ENCODE measurements at regions not wholly inside any gene's neighbourhood (a gene's known extent, or its start where the extent isn't known, plus 50 kb on each side); places are given as distances from the start of the nearest gene placed in this dataset.

GRCh38 chr2:118498943-118499342 lies 348.5 kb downstream of the EN1 start:
- H2BK15ac ChIP-seq (ENCODE audit: low read depth, poor library complexity, severe bottlenecking), result no peak overlapping the region
- H2BK5ac ChIP-seq (ENCODE audit: low read depth, low read length, poor library complexity, severe bottlenecking), result no peak overlapping the region
- H3K9ac ChIP-seq (ENCODE audit: low read length), result no peak overlapping the region
- H3K27me3 ChIP-seq (ENCODE audit: control insufficient read depth in 1 of 2, insufficient read depth in 1 of 2, low read length in 2 of 2), result peaks cover 0 to 7% of the 10 kb centered on the region in 2 experiments
- no peak for DNase-seq
- H3K14ac ChIP-seq (ENCODE audit: low read length in 2 of 2), result no peak overlapping the region
- H3K9me3 ChIP-seq (ENCODE audit: control insufficient read depth, low read length), result no peaks in the 10 kb centered on the region
- H3K4ac ChIP-seq (ENCODE audit: low read depth in 1 of 2, low read length in 2 of 2), result no peak overlapping the region
- no peak overlapping the region for H2BK12ac ChIP-seq (ENCODE audit: low read length in 2 of 2)
- no peak overlapping the region for H3K27ac ChIP-seq (ENCODE audit: low read length, poor library complexity, severe bottlenecking)
- H3K4me1 ChIP-seq (ENCODE audit: control insufficient read depth, insufficient read depth, low read depth, low read length), result no peaks in the 10 kb centered on the region
- H4K8ac ChIP-seq (ENCODE audit: low read length), result no peak overlapping the region
- H3K18ac ChIP-seq (ENCODE audit: low read depth in 1 of 2, low read length in 2 of 2), result no peak overlapping the region
- H3K23ac ChIP-seq (ENCODE audit: low read length in 2 of 2), result no peak overlapping the region
- H3K4me3 ChIP-seq (ENCODE audit: insufficient read depth in 1 of 2, low read depth in 1 of 2, low read length in 2 of 2), result no peak overlapping the region
- no peaks in the 10 kb centered on the region for H3K36me3 ChIP-seq (ENCODE audit: control insufficient read depth in 1 of 2, insufficient read depth in 2 of 2, low read depth in 1 of 2, low read length in 2 of 2)
- no peak overlapping the region for H3K4me2 ChIP-seq (ENCODE audit: low read length, poor library complexity, severe bottlenecking)
- H2BK120ac ChIP-seq (ENCODE audit: low read depth, low read length), result no peak overlapping the region
- no peak overlapping the region for H2AFZ ChIP-seq (ENCODE audit: low read depth, low read length)
- no peak overlapping the region for H2AK5ac ChIP-seq (ENCODE audit: low read length, severe bottlenecking)
- no peaks in the 10 kb centered on the region for H3K79me1 ChIP-seq (replicated peaks; ENCODE audit: low read length, poor library complexity, severe bottlenecking)
- no peak overlapping the region for H4K91ac ChIP-seq (ENCODE audit: low read length)

- no peak overlapping the region for H4K8ac ChIP-seq (ENCODE audit: low read length)
- WGBS, result 82% methylated on average over 6 of the region's 7 CpGs
These were observed 350.4 kb downstream of the EN1 start for GRCh38 chr2:118496870-118497611.

GRCh38 chr2:118496467-118496866 lies 351.0 kb downstream of the EN1 start:
- Histone ChIP-seq H2BK120ac (ENCODE audit: low read depth, low read length) (no peak overlapping the region), H3K4me1 (ENCODE audit: control insufficient read depth, insufficient read depth, low read depth, low read length) (no peaks in the 10 kb centered on the region), H3K4me2 (ENCODE audit: low read length, poor library complexity, severe bottlenecking) (no peak overlapping the region), H3K9me3 (ENCODE audit: control insufficient read depth, low read length) (peaks cover 8% of the 10 kb centered on the region), H3K27ac (ENCODE audit: low read length, poor library complexity, severe bottlenecking) (no peak overlapping the region), H2BK5ac (ENCODE audit: low read depth, low read length, poor library complexity, severe bottlenecking) (no peak overlapping the region), H3K4ac (ENCODE audit: low read depth in 1 of 2, low read length in 2 of 2) (no peak overlapping the region), H2BK12ac (ENCODE audit: low read length in 2 of 2) (no peak overlapping the region), H3K14ac (ENCODE audit: low read length in 2 of 2) (no peak overlapping the region), H4K8ac (ENCODE audit: low read length) (no peak overlapping the region), H3K79me1 (replicated peaks; ENCODE audit: low read length, poor library complexity, severe bottlenecking) (no peaks in the 10 kb centered on the region), H3K27me3 (ENCODE audit: control insufficient read depth in 1 of 2, insufficient read depth in 1 of 2, low read length in 2 of 2) (peaks cover 0 to 4% of the 10 kb centered on the region in 2 experiments), H3K9ac (ENCODE audit: low read length) (no peak overlapping the region), H3K23ac (ENCODE audit: low read length in 2 of 2) (no peak overlapping the region), H3K18ac (ENCODE audit: low read depth in 1 of 2, low read length in 2 of 2) (no peak overlapping the region), H3K4me3 (ENCODE audit: insufficient read depth in 1 of 2, low read depth in 1 of 2, low read length in 2 of 2) (no peak overlapping the region), H2AK5ac (ENCODE audit: low read length, severe bottlenecking) (no peak overlapping the region), H2AFZ (ENCODE audit: low read depth, low read length) (no peak overlapping the region), H4K91ac (ENCODE audit: low read length) (no peak overlapping the region), H2BK15ac (ENCODE audit: low read depth, poor library complexity, severe bottlenecking) (no peak overlapping the region), H3K36me3 (ENCODE audit: control insufficient read depth in 1 of 2, insufficient read depth in 2 of 2, low read depth in 1 of 2, low read length in 2 of 2) (no peaks in the 10 kb centered on the region)
- DNase-seq, result no peak
- 85% methylated on average over 5 of the region's 5 CpGs for WGBS

More at GRCh38 chr2:118496870-118497611, 350.4 kb downstream of the EN1 start:
- H3K18ac ChIP-seq (ENCODE audit: low read depth in 1 of 2, low read length in 2 of 2), result no peak overlapping the region
- H3K27me3 ChIP-seq (ENCODE audit: control insufficient read depth in 1 of 2, insufficient read depth in 1 of 2, low read length in 2 of 2), result peaks cover 0 to 4% of the 10 kb centered on the region in 2 experiments
- H3K4me3 ChIP-seq (ENCODE audit: insufficient read depth in 1 of 2, low read depth in 1 of 2, low read length in 2 of 2), result no peak overlapping the region
- H3K23ac ChIP-seq (ENCODE audit: low read length in 2 of 2), result no peak overlapping the region
- H2AFZ ChIP-seq (ENCODE audit: low read depth, low read length), result no peak overlapping the region
- H3K14ac ChIP-seq (ENCODE audit: low read length in 2 of 2), result no peak overlapping the region
- H2BK120ac ChIP-seq (ENCODE audit: low read depth, low read length), result no peak overlapping the region
- no peak overlapping the region for H3K27ac ChIP-seq (ENCODE audit: low read length, poor library complexity, severe bottlenecking)
- no peak overlapping the region for H3K9ac ChIP-seq (ENCODE audit: low read length)
- H3K4me2 ChIP-seq (ENCODE audit: low read length, poor library complexity, severe bottlenecking), result no peak overlapping the region
- no peak overlapping the region for H2BK12ac ChIP-seq (ENCODE audit: low read length in 2 of 2)
- H2BK15ac ChIP-seq (ENCODE audit: low read depth, poor library complexity, severe bottlenecking), result no peak overlapping the region
- no peaks in the 10 kb centered on the region for H3K79me1 ChIP-seq (replicated peaks; ENCODE audit: low read length, poor library complexity, severe bottlenecking)
- H3K4ac ChIP-seq (ENCODE audit: low read depth in 1 of 2, low read length in 2 of 2), result no peak overlapping the region
- no peaks in the 10 kb centered on the region for H3K4me1 ChIP-seq (ENCODE audit: control insufficient read depth, insufficient read depth, low read depth, low read length)
- no peak for DNase-seq
- H3K9me3 ChIP-seq (ENCODE audit: control insufficient read depth, low read length), result peaks cover 2% of the 10 kb centered on the region
- H2AK5ac ChIP-seq (ENCODE audit: low read length, severe bottlenecking), result no peak overlapping the region
- no peak overlapping the region for H4K91ac ChIP-seq (ENCODE audit: low read length)
- no peak overlapping the region for H2BK5ac ChIP-seq (ENCODE audit: low read depth, low read length, poor library complexity, severe bottlenecking)
- H3K36me3 ChIP-seq (ENCODE audit: control insufficient read depth in 1 of 2, insufficient read depth in 2 of 2, low read depth in 1 of 2, low read length in 2 of 2), result no peaks in the 10 kb centered on the region

- Histone ChIP-seq H4K91ac (ENCODE audit: low read length) (no peak overlapping the region), H3K27me3 (ENCODE audit: control insufficient read depth in 1 of 2, insufficient read depth in 1 of 2, low read length in 2 of 2) (peaks cover 0 to 9% of the 10 kb centered on the region in 2 experiments), H2BK12ac (ENCODE audit: low read length in 2 of 2) (no peak overlapping the region), H2AFZ (ENCODE audit: low read depth, low read length) (no peak overlapping the region), H2BK15ac (ENCODE audit: low read depth, poor library complexity, severe bottlenecking) (no peak overlapping the region), H3K23ac (ENCODE audit: low read length in 2 of 2) (no peak overlapping the region), H2BK120ac (ENCODE audit: low read depth, low read length) (no peak overlapping the region), H3K14ac (ENCODE audit: low read length in 2 of 2) (no peak overlapping the region), H3K9me3 (ENCODE audit: control insufficient read depth, low read length) (peaks cover 8% of the 10 kb centered on the region), H3K4ac (ENCODE audit: low read depth in 1 of 2, low read length in 2 of 2) (no peak overlapping the region), H3K27ac (ENCODE audit: low read length, poor library complexity, severe bottlenecking) (no peak overlapping the region), H3K4me3 (ENCODE audit: insufficient read depth in 1 of 2, low read depth in 1 of 2, low read length in 2 of 2) (no peak overlapping the region), H2AK5ac (ENCODE audit: low read length, severe bottlenecking) (no peak overlapping the region), H4K8ac (ENCODE audit: low read length) (no peak overlapping the region), H3K4me1 (ENCODE audit: control insufficient read depth, insufficient read depth, low read depth, low read length) (no peaks in the 10 kb centered on the region), H3K4me2 (ENCODE audit: low read length, poor library complexity, severe bottlenecking) (no peak overlapping the region), H2BK5ac (ENCODE audit: low read depth, low read length, poor library complexity, severe bottlenecking) (no peak overlapping the region), H3K36me3 (ENCODE audit: control insufficient read depth in 1 of 2, insufficient read depth in 2 of 2, low read depth in 1 of 2, low read length in 2 of 2) (no peaks in the 10 kb centered on the region), H3K79me1 (replicated peaks; ENCODE audit: low read length, poor library complexity, severe bottlenecking) (no peaks in the 10 kb centered on the region), H3K9ac (ENCODE audit: low read length) (no peak overlapping the region), H3K18ac (ENCODE audit: low read depth in 1 of 2, low read length in 2 of 2) (no peak overlapping the region)
- no peak for DNase-seq
- whole genome bisulfite sequencing, result 83% methylated on average over 4 of the region's 4 CpGs
These were observed 352.2 kb downstream of the EN1 start for GRCh38 chr2:118495290-118495689.
